HFF-Myc (cell line): ENCODE measurements at regions not wholly inside any gene's neighbourhood (a gene's known extent, or its start where the extent isn't known, plus 50 kb on each side); places are given as distances from the start of the nearest gene placed in this dataset.

ENCODE experiments used
- DNase-seq: peaks from one replicate; pipeline ENCODE4 v3.0.0-alpha.2; 2011; ENCODE audit warnings: low read depth; ENCODE audit errors: extremely low read depth
- H3K4me3 ChIP-seq: replicated peaks from 2 replicates; pipeline ENCODE4 v1.5.1; 2011; ENCODE audit warnings: low read depth, mild to moderate bottlenecking, control low read depth, low read length
- TF ChIP-seq, protein P1 (sequence below): IDR thresholded peaks from 2 replicates; pipeline ENCODE4 v1.5.1; 2012; ENCODE audit warnings: mild to moderate bottlenecking, low read depth, low read length, control low read depth; ENCODE audit errors: missing control alignments

DNA sequence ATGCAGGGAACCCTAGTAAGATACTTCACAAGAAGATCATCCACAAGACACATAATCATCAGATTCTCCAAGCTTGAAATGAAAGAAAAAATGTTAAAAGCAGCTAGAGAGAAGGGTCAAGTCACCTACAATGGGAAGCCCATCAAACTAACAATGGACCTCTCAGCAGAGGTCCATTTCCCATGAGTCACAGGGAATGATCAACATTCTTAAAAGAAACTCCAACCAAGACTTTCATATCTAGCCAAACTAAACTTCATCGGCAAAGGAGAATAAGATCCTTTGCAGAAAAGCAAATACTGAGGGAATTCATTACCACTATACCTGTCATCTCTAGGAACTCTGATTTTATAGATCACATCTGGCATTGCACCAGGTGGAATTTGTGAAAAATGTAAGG is 52.9 kb upstream of the SPATA31E1 start:
- TF ChIP-seq, protein P1, sequence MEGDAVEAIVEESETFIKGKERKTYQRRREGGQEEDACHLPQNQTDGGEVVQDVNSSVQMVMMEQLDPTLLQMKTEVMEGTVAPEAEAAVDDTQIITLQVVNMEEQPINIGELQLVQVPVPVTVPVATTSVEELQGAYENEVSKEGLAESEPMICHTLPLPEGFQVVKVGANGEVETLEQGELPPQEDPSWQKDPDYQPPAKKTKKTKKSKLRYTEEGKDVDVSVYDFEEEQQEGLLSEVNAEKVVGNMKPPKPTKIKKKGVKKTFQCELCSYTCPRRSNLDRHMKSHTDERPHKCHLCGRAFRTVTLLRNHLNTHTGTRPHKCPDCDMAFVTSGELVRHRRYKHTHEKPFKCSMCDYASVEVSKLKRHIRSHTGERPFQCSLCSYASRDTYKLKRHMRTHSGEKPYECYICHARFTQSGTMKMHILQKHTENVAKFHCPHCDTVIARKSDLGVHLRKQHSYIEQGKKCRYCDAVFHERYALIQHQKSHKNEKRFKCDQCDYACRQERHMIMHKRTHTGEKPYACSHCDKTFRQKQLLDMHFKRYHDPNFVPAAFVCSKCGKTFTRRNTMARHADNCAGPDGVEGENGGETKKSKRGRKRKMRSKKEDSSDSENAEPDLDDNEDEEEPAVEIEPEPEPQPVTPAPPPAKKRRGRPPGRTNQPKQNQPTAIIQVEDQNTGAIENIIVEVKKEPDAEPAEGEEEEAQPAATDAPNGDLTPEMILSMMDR = no peak
- H3K4me3 ChIP-seq = no peak overlapping the region
- no peak for DNase-seq

DNA sequence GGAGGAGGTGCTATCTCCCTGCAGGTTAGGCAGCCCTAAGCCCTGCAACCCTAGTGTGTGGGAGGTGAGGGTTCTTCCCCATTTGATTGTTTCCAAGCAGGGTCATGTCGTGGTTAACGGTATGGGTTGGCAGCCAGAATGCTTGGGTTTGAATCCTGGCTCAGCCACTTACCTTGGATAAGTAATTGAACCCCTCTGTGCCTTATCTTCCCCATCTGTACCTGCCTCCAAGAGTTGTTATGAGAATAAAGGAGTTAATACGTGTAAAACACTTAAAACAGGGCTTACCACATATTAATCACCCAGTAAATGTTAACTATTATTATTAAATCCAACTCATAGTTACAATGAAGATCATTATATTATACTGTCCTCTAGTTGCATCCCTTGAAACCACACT is 52.2 kb upstream of the SPATA31E1 start:
- no peak overlapping the region for H3K4me3 ChIP-seq
- no peak for DNase-seq
- TF ChIP-seq, protein P1 = no peak

DNA sequence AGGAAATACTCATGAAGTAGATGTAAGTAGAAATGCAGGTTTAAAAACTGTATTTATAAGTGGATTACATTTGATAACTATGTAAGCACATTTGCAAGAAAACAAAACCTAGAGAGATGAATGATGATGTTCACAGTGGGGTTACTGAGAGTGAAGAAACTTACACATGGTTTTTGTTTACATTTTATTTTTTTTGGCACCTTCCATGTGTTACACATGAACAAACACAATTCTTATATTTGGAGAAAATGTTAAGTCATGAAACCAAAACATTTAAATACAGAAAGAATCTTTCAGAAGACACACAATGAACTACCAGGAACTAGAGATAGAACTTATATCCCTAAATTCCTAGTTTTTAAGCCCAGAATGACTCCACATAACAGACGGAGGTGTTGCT is 51.5 kb upstream of the SPATA31E1 start:
- TF ChIP-seq, protein P1 = no peak
- no peak for DNase-seq
- no peak overlapping the region for H3K4me3 ChIP-seq
